GM20000 (cell line): ENCODE measurements at regions not wholly inside any gene's neighbourhood (a gene's known extent, or its start where the extent isn't known, plus 50 kb on each side); places are given as distances from the start of the nearest gene placed in this dataset.

Experiments
- DNase-seq: peaks from one replicate; pipeline ENCODE4 v3.0.0; 2012; ENCODE audit warnings: low spot score
- TF ChIP-seq, protein P1 (sequence below): IDR thresholded peaks from 2 replicates; pipeline ENCODE4 v1.5.1; 2012; ENCODE audit warnings: mild to moderate bottlenecking, control low read depth; ENCODE audit errors: extremely low read depth, missing control alignments

DNA sequence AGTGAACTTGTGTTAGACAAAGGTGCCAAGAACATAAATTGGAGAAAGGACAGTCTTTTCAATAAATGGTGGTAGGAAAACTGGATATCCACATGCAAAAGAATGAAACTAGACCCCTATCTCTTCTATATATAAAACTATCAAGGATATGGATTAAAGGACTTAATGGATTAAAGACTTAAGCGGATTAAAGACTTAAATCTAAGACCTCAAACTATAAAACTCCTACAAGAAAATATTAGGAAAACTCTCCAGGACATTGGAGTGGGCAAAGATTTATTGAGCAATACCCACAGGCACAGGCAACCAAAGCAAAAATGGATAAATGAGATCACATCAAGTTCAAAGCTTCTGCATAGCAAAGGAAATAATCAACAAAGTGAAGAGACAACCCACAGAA, 242.9 kb upstream of the MEOX2 start:
- no peak for DNase-seq
- TF ChIP-seq, protein P1, sequence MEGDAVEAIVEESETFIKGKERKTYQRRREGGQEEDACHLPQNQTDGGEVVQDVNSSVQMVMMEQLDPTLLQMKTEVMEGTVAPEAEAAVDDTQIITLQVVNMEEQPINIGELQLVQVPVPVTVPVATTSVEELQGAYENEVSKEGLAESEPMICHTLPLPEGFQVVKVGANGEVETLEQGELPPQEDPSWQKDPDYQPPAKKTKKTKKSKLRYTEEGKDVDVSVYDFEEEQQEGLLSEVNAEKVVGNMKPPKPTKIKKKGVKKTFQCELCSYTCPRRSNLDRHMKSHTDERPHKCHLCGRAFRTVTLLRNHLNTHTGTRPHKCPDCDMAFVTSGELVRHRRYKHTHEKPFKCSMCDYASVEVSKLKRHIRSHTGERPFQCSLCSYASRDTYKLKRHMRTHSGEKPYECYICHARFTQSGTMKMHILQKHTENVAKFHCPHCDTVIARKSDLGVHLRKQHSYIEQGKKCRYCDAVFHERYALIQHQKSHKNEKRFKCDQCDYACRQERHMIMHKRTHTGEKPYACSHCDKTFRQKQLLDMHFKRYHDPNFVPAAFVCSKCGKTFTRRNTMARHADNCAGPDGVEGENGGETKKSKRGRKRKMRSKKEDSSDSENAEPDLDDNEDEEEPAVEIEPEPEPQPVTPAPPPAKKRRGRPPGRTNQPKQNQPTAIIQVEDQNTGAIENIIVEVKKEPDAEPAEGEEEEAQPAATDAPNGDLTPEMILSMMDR: no peak

DNA sequence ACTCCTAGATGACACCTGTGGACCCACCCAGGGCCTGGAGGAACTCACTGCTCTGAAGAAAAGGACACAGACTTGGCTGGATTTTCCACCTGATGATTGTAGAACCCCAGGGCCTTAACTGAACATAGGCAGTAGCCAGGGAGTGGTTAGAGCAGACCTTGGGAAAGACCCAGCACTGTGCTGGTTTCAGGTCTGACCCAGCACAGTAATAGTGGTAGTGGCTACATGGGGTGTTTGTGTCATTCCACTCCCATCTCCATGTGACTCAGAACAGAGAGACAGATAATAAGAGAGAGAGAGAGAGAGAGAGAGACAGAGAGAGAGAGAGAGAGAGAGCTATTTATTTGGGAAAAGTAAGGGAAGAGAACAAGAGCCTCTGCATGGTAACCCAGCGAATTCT, 239.1 kb upstream of the MEOX2 start:
- DNase-seq: no peak
- TF ChIP-seq, protein P1: no peak

DNA sequence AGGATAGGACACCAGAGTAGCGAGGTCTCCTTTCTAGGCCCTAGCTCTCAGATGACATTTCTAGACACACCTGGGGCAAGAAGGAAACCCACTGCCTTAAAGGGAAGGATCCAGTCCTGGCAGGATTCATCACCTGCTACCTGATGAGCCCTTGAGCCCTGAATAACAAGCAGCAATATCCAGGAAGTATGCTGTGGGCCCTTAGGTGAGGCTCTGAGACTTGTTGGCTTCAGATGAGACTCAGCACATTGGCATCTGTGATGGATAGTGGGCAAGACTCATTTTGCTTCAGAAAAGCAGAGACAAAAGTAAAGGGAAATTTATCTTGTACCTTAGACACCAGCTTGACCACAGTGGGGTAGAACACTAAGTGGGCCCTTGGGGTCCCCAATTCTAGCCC, 238.4 kb upstream of the MEOX2 start:
- TF ChIP-seq, protein P1: no peak
- DNase-seq: no peak

DNA sequence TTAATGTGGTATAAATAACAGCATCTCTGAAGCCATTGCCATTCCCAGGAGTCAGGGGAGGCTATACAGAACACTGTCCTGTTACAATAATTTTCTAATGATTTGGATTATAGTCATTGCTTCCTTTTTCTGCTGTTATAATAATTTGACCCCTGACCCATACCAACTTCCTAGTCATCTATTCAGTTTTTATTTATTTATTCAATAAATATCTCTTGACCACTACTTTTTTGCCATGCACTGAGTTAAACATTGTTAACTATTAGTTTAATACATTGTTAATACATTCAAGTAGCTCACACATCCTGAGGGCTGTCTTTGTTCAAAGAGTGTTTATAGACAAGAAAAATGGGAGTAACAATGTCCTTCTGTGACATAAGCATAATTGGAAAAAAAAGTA, 235.5 kb upstream of the MEOX2 start:
- DNase-seq: no peak
- TF ChIP-seq, protein P1: no peak

DNA sequence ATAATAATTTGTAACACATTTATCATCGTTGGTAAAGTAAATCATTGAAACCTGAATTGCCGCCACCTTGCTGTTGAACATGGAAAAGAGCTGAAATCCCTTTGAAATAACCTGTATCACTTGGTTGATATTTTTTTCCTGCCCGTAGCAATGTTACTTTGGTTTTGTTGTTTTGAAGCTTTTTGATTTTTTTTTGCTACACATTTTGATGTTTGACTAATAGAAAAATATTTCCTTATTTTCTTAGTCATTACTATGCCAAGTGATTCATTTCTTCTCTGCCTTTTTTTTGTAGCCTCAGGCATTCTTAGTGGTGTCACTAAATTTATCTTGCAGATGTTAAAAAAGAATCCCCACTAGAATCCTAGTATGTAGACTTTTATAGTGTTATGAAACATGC, 235.1 kb upstream of the MEOX2 start:
- no peak for DNase-seq
- TF ChIP-seq, protein P1: no peak

DNA sequence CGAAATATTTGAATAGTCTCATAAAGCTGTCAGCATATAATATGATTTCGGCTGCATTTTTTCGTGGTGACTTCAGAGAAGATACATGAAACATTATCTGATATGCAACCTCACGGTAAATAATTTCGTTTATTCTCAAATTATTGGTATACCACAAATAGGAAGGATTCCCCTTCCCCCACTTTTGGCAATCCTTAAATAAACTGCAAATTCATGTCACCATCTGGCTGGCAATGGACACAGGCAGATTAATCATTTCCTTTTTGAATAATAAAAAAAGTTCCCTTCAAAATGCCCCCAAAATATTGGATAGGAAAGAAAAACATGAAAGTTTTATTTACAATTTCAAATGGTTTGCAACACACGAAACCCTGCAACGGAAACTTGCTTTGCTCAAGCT, 234.5 kb upstream of the MEOX2 start:
- no peak for DNase-seq
- TF ChIP-seq, protein P1: no peak

DNA sequence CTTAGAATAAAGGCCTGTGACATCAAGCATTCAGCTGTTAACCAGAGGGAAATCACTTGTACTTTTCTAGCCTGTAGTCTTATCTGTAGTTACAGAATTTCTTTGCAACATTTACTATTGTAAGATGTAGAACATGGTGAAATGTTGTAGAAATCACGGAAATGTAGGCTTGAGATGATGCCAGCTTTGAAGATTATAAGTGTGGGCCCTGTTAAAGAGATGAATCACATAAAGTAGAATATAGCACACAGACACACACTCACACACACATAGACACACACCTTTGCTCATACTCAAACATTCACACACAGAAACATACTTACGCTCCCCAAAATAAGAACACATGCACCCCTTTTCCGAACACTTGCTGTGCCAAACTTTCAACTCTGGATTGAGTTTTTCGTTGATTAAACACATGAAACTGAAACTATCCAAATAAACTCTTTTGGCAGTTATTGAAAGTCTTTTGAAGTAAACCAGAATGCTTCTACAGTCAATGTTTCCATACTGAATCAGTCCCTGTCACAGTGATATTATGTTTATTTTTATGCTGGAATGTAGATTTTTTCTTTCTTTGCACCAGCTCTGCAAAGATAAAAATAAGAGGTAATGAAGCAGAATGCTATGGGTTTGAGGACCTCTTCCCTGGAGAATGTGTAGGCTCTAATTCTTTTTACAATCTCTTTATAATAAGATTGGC, 230.3 kb upstream of the MEOX2 start:
- no peak for DNase-seq

More for the DNA sequence above, 230.3 kb upstream of the MEOX2 start:
- TF ChIP-seq, protein P1: no peak
